Parathyroid adenoma (tissue), 2 donors: ENCODE measurements at regions not wholly inside any gene's neighbourhood (a gene's known extent, or its start where the extent isn't known, plus 50 kb on each side); places are given as distances from the start of the nearest gene placed in this dataset.

Experiments used
- H2AFZ ChIP-seq: fragments of 300-600 bp; sonication (generic); one replicate; pipeline ENCODE4 v1.7.0; 2017; ENCODE audit warnings: antibody characterized with exemption, mild to moderate bottlenecking
- H3K27ac ChIP-seq: fragments of 300-600 bp; sonication (generic); one replicate; pipeline ENCODE4 v1.7.0; 2017
- H3K27me3 ChIP-seq: fragments of 300-600 bp; sonication (generic); one replicate; pipeline ENCODE4 v1.7.0; 2017; ENCODE audit warnings: low read length; ENCODE audit not compliant: control insufficient read depth, insufficient read depth
- H3K36me3 ChIP-seq: fragments of 300-600 bp; sonication (generic); one replicate; pipeline ENCODE4 v1.7.0; 2017; ENCODE audit warnings: low read length; ENCODE audit not compliant: control insufficient read depth, insufficient read depth
- H3K4me1 ChIP-seq: fragments of 300-600 bp; sonication (generic); one replicate; pipeline ENCODE4 v1.7.0; 2017; ENCODE audit warnings: control low read depth
- H3K4me2 ChIP-seq: fragments of 300-600 bp; sonication (generic); one replicate; pipeline ENCODE4 v1.7.0; 2017; ENCODE audit warnings: low read length
- H3K4me3 ChIP-seq: fragments of 300-600 bp; sonication (generic); one replicate; pipeline ENCODE4 v1.7.0; 2017; ENCODE audit warnings: low read depth, low read length
- H3K79me2 ChIP-seq: fragments of 300-600 bp; sonication (generic); one replicate; pipeline ENCODE4 v1.7.0; 2017; ENCODE audit warnings: control low read depth
- H3K9ac ChIP-seq: fragments of 300-600 bp; sonication (generic); one replicate; pipeline ENCODE4 v1.7.0; 2017; ENCODE audit warnings: mild to moderate bottlenecking
- H3K9me3 ChIP-seq: fragments of 300-600 bp; sonication (generic); one replicate; pipeline ENCODE4 v1.7.0; 2017; ENCODE audit warnings: low read length; ENCODE audit not compliant: control insufficient read depth
- TF ChIP-seq, protein P1 (sequence below): fragments of 300-600 bp; sonication (generic); IDR thresholded peaks from one replicate; pipeline ENCODE4 v1.7.0; 2017; ENCODE audit warnings: antibody characterized with exemption, mild to moderate bottlenecking
- donor health status: primary hyperparathyroidism.

DNA sequence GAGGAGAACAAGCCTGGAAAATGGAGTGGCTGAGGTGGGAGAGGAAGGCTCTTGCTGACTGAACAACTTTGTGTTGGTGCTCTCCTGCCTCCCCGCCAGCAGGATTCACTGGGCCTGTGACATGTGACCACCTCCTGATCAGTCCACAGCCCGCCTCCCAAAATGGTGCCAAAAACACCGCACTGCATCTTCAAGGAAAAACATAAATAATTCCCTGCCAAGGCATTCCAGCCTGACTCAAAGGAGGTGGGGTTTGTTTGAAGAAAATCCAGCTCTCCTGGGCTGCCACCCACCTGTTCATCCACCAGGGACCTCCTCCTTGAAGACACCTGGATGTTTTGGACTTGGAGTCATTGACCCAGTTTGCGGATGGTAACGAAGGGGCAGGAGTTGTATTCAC lies 83.8 kb upstream of the PIWIL1 start:
- H3K4me3 ChIP-seq: no peak overlapping the region
- TF ChIP-seq, protein P1, sequence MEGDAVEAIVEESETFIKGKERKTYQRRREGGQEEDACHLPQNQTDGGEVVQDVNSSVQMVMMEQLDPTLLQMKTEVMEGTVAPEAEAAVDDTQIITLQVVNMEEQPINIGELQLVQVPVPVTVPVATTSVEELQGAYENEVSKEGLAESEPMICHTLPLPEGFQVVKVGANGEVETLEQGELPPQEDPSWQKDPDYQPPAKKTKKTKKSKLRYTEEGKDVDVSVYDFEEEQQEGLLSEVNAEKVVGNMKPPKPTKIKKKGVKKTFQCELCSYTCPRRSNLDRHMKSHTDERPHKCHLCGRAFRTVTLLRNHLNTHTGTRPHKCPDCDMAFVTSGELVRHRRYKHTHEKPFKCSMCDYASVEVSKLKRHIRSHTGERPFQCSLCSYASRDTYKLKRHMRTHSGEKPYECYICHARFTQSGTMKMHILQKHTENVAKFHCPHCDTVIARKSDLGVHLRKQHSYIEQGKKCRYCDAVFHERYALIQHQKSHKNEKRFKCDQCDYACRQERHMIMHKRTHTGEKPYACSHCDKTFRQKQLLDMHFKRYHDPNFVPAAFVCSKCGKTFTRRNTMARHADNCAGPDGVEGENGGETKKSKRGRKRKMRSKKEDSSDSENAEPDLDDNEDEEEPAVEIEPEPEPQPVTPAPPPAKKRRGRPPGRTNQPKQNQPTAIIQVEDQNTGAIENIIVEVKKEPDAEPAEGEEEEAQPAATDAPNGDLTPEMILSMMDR: no peak
- no peak overlapping the region for H2AFZ ChIP-seq
- no peaks in the 10 kb centered on the region for H3K79me2 ChIP-seq
- H3K27ac ChIP-seq: no peak overlapping the region
- no peaks in the 10 kb centered on the region for H3K9me3 ChIP-seq
- H3K4me1 ChIP-seq: no peaks in the 10 kb centered on the region
- H3K36me3 ChIP-seq: no peaks in the 10 kb centered on the region
- H3K9ac ChIP-seq: no peak overlapping the region
- H3K27me3 ChIP-seq: no peaks in the 10 kb centered on the region
- no peak overlapping the region for H3K4me2 ChIP-seq

DNA sequence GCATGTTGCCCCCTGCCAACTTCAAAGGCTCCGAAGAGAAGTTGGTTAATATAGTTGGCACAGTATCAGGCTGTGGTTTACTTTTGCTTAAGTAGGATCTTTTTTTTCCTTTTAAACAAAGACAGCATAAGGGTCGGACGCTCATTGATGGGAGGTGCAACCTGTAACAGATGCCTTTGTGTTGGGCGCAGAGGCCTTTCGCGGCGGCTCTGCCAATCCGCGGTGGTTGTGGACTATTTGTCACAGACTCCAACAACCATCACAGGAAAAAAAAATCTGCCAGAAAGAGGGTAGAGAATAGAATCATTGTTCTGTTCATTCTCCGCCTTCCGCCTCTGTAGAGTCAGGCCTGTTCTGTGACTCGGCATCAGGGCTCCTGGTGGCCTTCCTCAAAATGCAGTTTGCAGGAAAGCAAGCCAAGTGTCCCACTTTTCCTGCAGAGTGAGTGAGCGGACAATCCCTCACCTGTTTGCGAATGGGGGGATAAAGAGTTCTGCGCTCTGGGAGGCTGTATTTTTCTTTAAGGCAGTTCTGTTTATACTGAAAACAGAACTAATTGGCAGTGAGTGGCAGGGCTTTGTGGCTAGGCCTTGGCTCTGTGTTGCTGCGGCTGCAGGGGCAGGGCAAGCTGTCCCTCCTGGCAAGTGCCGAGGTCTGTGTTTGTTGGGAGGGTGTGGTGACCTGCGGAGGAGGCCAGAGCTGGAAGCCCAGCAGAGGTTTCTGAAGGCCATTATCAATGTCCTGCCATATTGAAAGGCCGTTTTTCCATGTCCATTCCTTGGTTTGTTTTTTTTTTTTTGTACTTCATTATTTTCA lies 83.0 kb upstream of the PIWIL1 start:
- TF ChIP-seq, protein P1: no peak
- Histone ChIP-seq H3K4me2 (no peak overlapping the region), H3K27ac (no peak overlapping the region), H3K27me3 (no peaks in the 10 kb centered on the region), H3K9ac (no peak overlapping the region), H3K36me3 (no peaks in the 10 kb centered on the region), H3K4me1 (no peaks in the 10 kb centered on the region), H3K79me2 (no peaks in the 10 kb centered on the region), H3K4me3 (no peak overlapping the region), H3K9me3 (no peaks in the 10 kb centered on the region), H2AFZ (no peak overlapping the region)

DNA sequence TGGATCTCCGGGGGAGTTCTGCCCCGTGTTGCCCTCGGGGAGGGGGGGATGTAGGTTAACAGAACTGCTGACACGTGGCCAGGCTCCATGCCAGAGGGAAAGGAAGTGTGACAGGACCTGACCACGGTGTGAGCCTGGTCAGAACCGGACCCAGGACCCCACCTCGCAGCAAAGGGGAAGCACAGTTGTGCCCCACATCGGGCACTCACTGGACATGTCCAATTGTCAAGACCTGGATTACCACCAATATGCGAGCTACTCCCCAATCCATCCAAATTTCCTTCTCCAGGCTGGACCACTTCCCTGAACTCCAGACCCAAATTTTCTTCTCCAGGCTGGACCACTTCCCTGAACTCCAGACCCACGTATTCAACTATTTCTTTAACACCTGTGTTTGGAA lies 78.8 kb upstream of the PIWIL1 start:
- TF ChIP-seq, protein P1: no peak

DNA sequence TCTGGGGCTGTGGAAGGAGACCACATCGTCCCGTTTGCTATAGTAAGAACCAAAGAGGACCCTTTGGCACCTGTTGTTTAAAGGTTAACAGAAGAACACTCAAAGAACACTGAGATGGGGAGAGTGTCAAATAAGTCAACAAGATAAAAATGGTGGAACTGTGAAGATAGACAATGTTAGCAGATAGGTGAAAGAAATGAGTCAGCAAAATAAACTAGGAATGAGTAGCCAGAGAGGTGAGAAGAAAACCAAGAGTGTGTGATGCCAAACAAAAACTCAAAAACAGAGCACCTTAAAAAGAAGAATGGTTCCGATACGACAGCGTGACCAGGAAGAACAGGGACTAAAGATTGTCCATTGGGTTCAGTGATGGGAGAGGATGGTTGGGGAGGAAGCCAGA lies 74.7 kb upstream of the PIWIL1 start:
- Histone ChIP-seq H2AFZ (no peak overlapping the region), H3K4me2 (no peak overlapping the region), H3K4me3 (no peak overlapping the region), H3K4me1 (peaks cover 2% of the 10 kb centered on the region), H3K27ac (no peak overlapping the region), H3K9me3 (no peaks in the 10 kb centered on the region), H3K27me3 (no peaks in the 10 kb centered on the region), H3K79me2 (no peaks in the 10 kb centered on the region), H3K36me3 (no peaks in the 10 kb centered on the region), H3K9ac (no peak overlapping the region)
- TF ChIP-seq, protein P1: no peak

More for the DNA sequence above, 78.8 kb upstream of the PIWIL1 start:
- Histone ChIP-seq H3K4me1 (peaks cover 2% of the 10 kb centered on the region), H2AFZ (no peak overlapping the region), H3K27ac (no peak overlapping the region), H3K9me3 (no peaks in the 10 kb centered on the region), H3K4me2 (no peak overlapping the region), H3K27me3 (no peaks in the 10 kb centered on the region), H3K9ac (no peak overlapping the region), H3K79me2 (no peaks in the 10 kb centered on the region), H3K36me3 (no peaks in the 10 kb centered on the region), H3K4me3 (no peak overlapping the region)

DNA sequence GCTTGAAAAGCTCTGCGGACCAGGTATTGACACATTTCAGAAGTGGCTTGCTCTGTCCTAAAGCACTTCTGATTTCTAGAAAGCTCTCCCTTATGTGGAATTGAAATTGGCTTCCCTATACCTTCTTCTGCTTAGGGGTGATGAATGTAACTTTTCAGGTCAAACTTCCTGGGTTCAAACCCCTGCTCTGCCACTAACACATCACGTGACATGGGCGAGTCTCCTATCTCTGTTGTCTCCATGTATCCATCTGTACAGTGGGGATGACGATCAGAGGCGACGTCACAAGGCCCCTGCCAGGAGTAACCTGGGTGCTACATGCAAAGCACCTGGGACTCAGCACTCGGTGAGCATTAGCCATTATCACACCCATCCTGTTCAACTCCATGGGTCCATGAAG lies 73.7 kb upstream of the PIWIL1 start:
- TF ChIP-seq, protein P1: no peak
- H3K79me2 ChIP-seq: no peaks in the 10 kb centered on the region

More for the DNA sequence above, 73.7 kb upstream of the PIWIL1 start:
- Histone ChIP-seq H3K9me3 (no peaks in the 10 kb centered on the region), H3K27me3 (no peaks in the 10 kb centered on the region), H3K4me2 (no peak overlapping the region), H3K36me3 (no peaks in the 10 kb centered on the region), H3K27ac (no peak overlapping the region), H3K4me3 (no peak overlapping the region), H3K4me1 (peaks cover 2% of the 10 kb centered on the region), H3K9ac (no peak overlapping the region), H2AFZ (no peak overlapping the region)
